ENCODE measurements at regions not wholly inside any gene's neighbourhood (a gene's known extent, or its start where the extent isn't known, plus 50 kb on each side); places are given as distances from the start of the nearest gene placed in this dataset.
"Not testable (repeated sequence)": the region's sequence is repeated elsewhere in the genome, so short reads cannot be mapped to it uniquely, and the experiment has no call there.

DNA sequence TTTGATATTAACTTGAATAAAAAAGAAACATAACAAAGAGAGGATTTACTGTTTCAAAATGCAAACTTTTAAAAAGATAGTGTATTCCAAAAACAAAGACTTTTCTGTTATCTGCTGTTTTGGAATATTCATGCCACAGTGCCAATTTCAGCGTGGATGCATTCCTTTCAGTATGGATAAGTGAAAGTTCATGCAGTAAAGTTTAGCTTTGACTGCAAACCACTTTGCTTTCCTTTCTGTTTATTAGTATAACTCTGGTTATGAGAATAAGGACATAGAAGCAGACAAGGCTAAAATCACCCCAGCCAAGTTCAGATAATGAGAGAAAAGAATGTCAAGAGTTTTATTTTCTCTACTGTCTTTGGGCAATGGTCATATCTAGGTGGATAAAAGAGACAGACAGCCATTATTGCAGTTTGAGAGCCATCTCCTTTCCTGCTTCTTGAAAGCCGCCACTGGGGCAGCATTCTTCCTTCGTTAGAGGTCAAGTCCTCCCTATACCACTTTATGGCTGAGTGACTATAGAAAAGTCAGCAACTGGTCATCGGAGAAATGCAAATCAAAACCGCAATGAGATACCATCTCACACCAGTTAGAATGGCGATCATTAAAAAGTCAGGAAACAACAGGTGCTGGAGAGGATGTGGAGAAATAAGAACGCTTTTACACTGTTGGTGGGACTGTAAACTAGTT, 82.4 kb upstream of the BLID start:
- Histone ChIP-seq H3K27me3 (replicated peaks) (no peaks in the 10 kb centered on the region), H3K4me3 (ENCODE audit: low read depth, low read length) (no peak overlapping the region), H3K36me3 (replicated peaks) (no peaks in the 10 kb centered on the region), H3K27ac (peak overlapping the region; percentile 81)
- DNase-seq: no peak
- TF ChIP-seq, protein P1, sequence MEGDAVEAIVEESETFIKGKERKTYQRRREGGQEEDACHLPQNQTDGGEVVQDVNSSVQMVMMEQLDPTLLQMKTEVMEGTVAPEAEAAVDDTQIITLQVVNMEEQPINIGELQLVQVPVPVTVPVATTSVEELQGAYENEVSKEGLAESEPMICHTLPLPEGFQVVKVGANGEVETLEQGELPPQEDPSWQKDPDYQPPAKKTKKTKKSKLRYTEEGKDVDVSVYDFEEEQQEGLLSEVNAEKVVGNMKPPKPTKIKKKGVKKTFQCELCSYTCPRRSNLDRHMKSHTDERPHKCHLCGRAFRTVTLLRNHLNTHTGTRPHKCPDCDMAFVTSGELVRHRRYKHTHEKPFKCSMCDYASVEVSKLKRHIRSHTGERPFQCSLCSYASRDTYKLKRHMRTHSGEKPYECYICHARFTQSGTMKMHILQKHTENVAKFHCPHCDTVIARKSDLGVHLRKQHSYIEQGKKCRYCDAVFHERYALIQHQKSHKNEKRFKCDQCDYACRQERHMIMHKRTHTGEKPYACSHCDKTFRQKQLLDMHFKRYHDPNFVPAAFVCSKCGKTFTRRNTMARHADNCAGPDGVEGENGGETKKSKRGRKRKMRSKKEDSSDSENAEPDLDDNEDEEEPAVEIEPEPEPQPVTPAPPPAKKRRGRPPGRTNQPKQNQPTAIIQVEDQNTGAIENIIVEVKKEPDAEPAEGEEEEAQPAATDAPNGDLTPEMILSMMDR (IDR thresholded peaks at IDR 0.05; ENCODE audit: low read depth, low read length, missing control alignments): no peak
- in situ Hi-C loops (cut with HindIII; ENCODE audit: low pct_ligation_motif_present, low sequenced_read_pairs): no loop called here

DNA sequence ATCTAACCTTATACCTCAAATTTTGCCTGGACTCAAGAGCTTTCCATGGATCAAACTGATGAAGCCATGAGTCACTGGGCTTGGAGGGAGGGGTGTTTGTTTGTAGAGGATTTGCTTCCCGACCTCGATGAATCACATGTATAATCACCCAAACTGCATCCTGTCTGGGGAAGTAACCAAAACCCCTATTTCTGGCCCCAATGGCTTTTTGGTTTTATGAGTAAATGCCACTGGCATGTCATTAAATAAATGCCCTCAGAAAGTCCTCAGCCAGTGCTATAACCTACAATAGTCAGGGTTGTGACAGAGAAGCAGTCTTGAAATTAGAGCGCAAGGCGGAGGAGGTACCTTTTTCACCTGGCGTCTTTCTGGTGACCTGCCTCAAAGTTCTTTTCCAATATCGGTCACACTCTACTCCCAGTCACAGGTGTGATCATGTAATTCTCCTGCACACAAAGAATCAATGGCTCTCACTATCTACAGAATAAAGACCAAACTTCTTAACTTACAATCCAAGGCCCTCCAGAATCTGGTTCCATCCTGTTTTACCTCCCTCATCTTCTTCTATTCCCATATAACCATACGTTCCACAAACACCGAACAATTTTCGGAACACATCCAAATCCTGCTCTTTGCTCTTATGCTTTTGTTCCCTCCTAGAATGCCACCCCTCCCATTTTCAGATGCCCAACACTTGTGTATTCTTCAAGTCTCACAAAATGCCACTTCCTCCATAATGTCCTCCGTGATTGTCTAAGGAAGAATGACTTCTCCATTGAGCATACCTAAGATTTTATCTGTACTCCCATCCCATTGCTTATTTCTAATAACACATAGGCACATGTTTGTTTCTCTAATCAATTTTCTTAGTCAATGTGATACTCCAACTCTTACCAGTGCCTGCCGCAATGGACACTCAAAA, 81.3 kb upstream of the BLID start:
- DNase-seq: peak; percentile 98
- TF ChIP-seq, protein P1 (IDR thresholded peaks at IDR 0.05; ENCODE audit: low read depth, low read length, missing control alignments): no peak
- peak overlapping the region; percentile 81 for H3K27ac ChIP-seq
- H3K27me3 ChIP-seq (replicated peaks): no peaks in the 10 kb centered on the region
- H3K36me3 ChIP-seq (replicated peaks): no peaks in the 10 kb centered on the region
- no peak overlapping the region for H3K4me3 ChIP-seq (ENCODE audit: low read depth, low read length)
- in situ Hi-C loops (cut with HindIII; ENCODE audit: low pct_ligation_motif_present, low sequenced_read_pairs): no loop called here

DNA sequence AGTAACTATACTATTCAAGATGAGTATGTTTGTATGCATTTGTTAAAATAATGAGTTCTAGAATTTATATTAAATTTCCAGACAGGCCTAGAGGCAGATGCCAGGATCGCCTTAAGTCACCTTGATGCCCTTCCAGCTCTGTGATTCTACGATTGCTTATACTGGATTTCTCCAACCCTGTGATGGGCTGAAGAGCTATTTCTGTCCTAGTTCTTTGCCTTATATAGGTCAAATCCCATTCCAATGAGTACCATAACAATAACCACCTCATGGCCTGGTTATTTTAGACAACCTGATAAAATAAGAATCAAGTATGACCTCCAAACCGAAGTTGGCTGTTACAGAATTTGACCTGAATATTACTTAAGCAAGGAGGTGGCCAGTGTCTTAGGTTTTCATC, 79.8 kb upstream of the BLID start:
- Histone ChIP-seq H3K27ac (peak overlapping the region; percentile 47), H3K27me3 (replicated peaks) (no peaks in the 10 kb centered on the region), H3K4me3 (ENCODE audit: low read depth, low read length) (no peak overlapping the region), H3K36me3 (replicated peaks) (no peaks in the 10 kb centered on the region)
- in situ Hi-C loops (cut with HindIII; ENCODE audit: low pct_ligation_motif_present, low sequenced_read_pairs): no loop called here
- DNase-seq: no peak
- TF ChIP-seq, protein P1 (IDR thresholded peaks at IDR 0.05; ENCODE audit: low read depth, low read length, missing control alignments): no peak

DNA sequence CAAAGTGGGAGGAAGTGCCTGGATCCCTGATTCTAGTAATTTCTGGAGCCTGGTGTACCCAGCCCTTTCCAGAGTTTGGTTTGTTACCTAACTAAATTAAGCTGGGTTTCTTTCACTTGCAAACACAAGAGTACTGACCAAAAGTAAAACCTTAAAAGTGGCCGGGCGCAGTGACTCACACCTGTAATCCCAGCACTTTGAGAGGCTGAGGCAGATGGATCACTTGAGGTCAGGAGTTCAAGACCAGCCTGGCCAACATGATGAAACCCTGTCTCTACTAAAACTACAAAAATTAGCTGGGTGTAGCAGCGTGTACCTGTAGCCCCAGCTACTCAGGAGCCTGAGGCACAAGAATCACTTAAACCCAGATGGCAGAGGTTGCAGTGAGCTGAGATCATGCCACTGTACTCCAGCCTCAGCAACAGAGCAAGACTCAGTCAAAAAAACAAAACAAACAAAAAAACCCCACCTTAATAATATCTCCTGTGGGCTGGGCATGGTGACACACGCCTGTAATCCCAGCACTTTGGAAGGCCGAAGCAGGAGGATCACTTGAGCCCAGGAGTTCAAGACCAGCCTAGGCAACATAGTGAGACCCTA, 78.0 kb upstream of the BLID start:
- H3K27me3 ChIP-seq (replicated peaks); DNase-seq; H3K36me3 ChIP-seq (replicated peaks); in situ Hi-C loops (cut with HindIII; ENCODE audit: low pct_ligation_motif_present, low sequenced_read_pairs); H3K4me3 ChIP-seq (ENCODE audit: low read depth, low read length): not testable (repeated sequence)
- H3K27ac ChIP-seq: peak overlapping the region; percentile 86

DNA sequence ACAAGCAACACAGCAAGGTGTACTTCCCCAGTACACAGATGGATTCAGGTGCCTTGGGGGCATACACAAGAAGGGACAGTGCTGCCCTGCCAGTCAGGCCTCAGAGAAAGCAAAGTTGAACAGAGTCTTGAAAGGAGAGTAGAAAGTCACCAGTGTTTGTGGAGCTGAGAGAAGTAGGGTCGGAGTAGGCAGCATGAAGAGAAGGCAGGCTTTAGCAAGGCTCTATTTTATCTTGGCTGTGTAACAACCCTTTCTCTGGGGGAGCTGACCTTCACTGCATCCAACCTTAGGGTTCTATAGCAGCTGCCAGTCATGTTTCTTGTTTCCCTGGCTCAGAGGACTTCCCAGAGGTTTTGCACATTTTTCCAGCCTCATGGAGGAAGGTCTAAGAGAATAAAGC, 77.4 kb upstream of the BLID start:
- TF ChIP-seq, protein P1 (IDR thresholded peaks at IDR 0.05; ENCODE audit: low read depth, low read length, missing control alignments): no peak
- DNase-seq: no peak
- Histone ChIP-seq H3K36me3 (replicated peaks) (no peaks in the 10 kb centered on the region), H3K27me3 (replicated peaks) (no peaks in the 10 kb centered on the region), H3K4me3 (ENCODE audit: low read depth, low read length) (no peak overlapping the region), H3K27ac (peak overlapping the region; percentile 86)
- in situ Hi-C loops (cut with HindIII; ENCODE audit: low pct_ligation_motif_present, low sequenced_read_pairs): no loop called here

DNA sequence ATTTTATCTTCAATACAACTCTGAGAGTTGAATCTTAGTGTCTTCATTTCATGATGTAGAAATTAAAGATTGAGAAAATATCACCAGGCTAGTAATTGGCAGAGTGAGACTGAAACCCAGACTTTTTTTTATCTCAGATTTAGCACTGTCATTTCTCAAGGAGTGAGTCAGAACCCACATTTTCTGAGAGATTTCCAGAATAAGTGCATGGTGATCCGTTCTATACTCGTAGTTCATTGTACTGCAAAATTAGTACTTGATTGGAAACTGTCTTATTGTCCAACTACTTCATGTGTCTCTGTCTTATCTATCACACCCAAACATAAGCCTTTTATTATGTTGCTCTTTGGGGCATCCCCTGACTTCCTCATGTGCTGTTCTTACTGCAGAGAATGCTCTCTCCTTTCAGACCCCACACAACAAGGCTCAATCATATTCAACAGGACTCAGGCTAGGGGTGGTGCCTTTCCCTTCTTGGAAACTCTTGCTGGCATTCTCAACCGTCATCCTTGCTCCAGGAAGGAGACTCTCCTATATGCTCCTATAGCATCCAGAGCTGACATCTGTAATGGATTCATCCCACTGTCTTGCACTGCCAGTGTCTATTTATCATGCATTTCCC, 76.7 kb upstream of the BLID start:
- Histone ChIP-seq H3K36me3 (replicated peaks) (no peaks in the 10 kb centered on the region), H3K27ac (peak overlapping the region; percentile 86), H3K27me3 (replicated peaks) (no peaks in the 10 kb centered on the region), H3K4me3 (ENCODE audit: low read depth, low read length) (no peak overlapping the region)
- in situ Hi-C loops (cut with HindIII; ENCODE audit: low pct_ligation_motif_present, low sequenced_read_pairs): no loop called here
- TF ChIP-seq, protein P1 (IDR thresholded peaks at IDR 0.05; ENCODE audit: low read depth, low read length, missing control alignments): no peak
- DNase-seq: no peak
